Keratinocyte (primary cell): ENCODE measurements at regions not wholly inside any gene's neighbourhood (a gene's known extent, or its start where the extent isn't known, plus 50 kb on each side); places are given as distances from the start of the nearest gene placed in this dataset.
A peak's percentile ranks its signal among the peaks of the same experiment; 100 is the strongest.

Experiments used
- DNase-seq: peaks from one replicate; pipeline ENCODE4 v3.0.0-alpha.2; 2011; ENCODE audit warnings: low read depth, missing footprints, low spot score
- FAIRE-seq: peaks from 2 replicates; lab custom pipeline; 2011; peaks lifted over from hg19 to GRCh38; lab: Jason Lieb, UNC
- H2AFZ ChIP-seq: 2 replicates; pipeline ENCODE4 v1.6.0; 2012; ENCODE audit warnings: low read length, control low read depth, inconsistent platforms; ENCODE audit not compliant: control insufficient read depth
- H3K27ac ChIP-seq: 2 replicates; pipeline ENCODE4 v1.5.1; 2011; ENCODE audit warnings: low read length; ENCODE audit not compliant: control insufficient read depth, insufficient read depth
- H3K27me3 ChIP-seq: 3 replicates; pipeline ENCODE4 v1.6.0; 2011; ENCODE audit warnings: low read length; ENCODE audit not compliant: control insufficient read depth, insufficient read depth; ENCODE audit errors: extremely low read depth
- H3K36me3 ChIP-seq, 2 experiments: 2 replicates in 1 of 2; 3 replicates in 1 of 2; pipeline ENCODE4 v1.5.1; 2011; ENCODE audit warnings: low read length in 2 of 2, mild to moderate bottlenecking in 1 of 2; ENCODE audit not compliant: control insufficient read depth in 2 of 2, insufficient read depth in 2 of 2; ENCODE audit errors: extremely low read depth in 1 of 2
- H3K4me1 ChIP-seq: 3 replicates; pipeline ENCODE4 v1.5.1; 2011; ENCODE audit warnings: low read length; ENCODE audit not compliant: control insufficient read depth, insufficient read depth; ENCODE audit errors: extremely low read depth
- H3K4me2 ChIP-seq: 3 replicates; pipeline ENCODE4 v1.6.0; 2011; ENCODE audit warnings: low read depth, low read length; ENCODE audit not compliant: control insufficient read depth, insufficient read depth; ENCODE audit errors: extremely low read depth
- H3K4me3 ChIP-seq, 3 experiments: fragments of 200-600 bp in 1 of 3; sonication (generic) in 1 of 3; 2 replicates in 2 of 3; 3 replicates in 1 of 3; pipeline ENCODE4 v1.5.1; 2011 to 2016; ENCODE audit warnings: low read length in 3 of 3, mild to moderate bottlenecking in 3 of 3, control low read depth in 2 of 3, inconsistent platforms in 1 of 3, low read depth in 1 of 3, mixed read lengths in 1 of 3, mixed run types in 1 of 3, moderate library complexity in 1 of 3; ENCODE audit not compliant: control insufficient read depth in 2 of 3, insufficient read depth in 2 of 3; ENCODE audit errors: extremely low read depth in 1 of 3
- H3K79me2 ChIP-seq: 2 replicates; pipeline ENCODE4 v1.6.0; 2012; ENCODE audit warnings: low read length; ENCODE audit not compliant: control insufficient read depth, insufficient read depth
- H3K9ac ChIP-seq: 3 replicates; pipeline ENCODE4 v1.6.0; 2011; ENCODE audit warnings: low read length; ENCODE audit not compliant: control insufficient read depth, insufficient read depth; ENCODE audit errors: extremely low read depth
- H3K9me1 ChIP-seq: 3 replicates; pipeline ENCODE4 v1.6.0; 2011; ENCODE audit warnings: low read length; ENCODE audit not compliant: control insufficient read depth, insufficient read depth; ENCODE audit errors: extremely low read depth
- H3K9me3 ChIP-seq: 2 replicates; pipeline ENCODE4 v1.5.1; 2012; ENCODE audit warnings: low read depth, low read length; ENCODE audit not compliant: control insufficient read depth
- H4K20me1 ChIP-seq: 3 replicates; pipeline ENCODE4 v1.6.0; 2011; ENCODE audit warnings: low read length; ENCODE audit not compliant: control insufficient read depth, insufficient read depth; ENCODE audit errors: extremely low read depth
- CTCF ChIP-seq, 3 experiments: IDR thresholded peaks in 1 of 3; conservative IDR thresholded peaks in 1 of 3; optimal IDR thresholded peaks in 1 of 3; 2 replicates in 2 of 3; 3 replicates in 1 of 3; pipeline versions ENCODE3 to v1.5.1; 2011; ENCODE audit warnings: low read length in 3 of 3, mild to moderate bottlenecking in 3 of 3, moderate library complexity in 2 of 3, control low read depth in 1 of 3, inconsistent platforms in 1 of 3; ENCODE audit not compliant: insufficient read depth in 2 of 3; ENCODE audit errors: extremely low read depth in 1 of 3
- EZH2 ChIP-seq: IDR thresholded peaks from one replicate; pipeline ENCODE4 v1.6.1; 2012; ENCODE audit warnings: inconsistent platforms, mild to moderate bottlenecking, low read length, moderate library complexity
- dilution Hi-C: fragments of 300-500 bp; cut with MboI; formaldehyde crosslinking; loops from one replicate; pipeline ENCODE4 v1.7.0; 2020; ENCODE audit warnings: low sequenced_read_pairs; ENCODE audit not compliant: extremely low pct_ligation_motif_present

DNA sequence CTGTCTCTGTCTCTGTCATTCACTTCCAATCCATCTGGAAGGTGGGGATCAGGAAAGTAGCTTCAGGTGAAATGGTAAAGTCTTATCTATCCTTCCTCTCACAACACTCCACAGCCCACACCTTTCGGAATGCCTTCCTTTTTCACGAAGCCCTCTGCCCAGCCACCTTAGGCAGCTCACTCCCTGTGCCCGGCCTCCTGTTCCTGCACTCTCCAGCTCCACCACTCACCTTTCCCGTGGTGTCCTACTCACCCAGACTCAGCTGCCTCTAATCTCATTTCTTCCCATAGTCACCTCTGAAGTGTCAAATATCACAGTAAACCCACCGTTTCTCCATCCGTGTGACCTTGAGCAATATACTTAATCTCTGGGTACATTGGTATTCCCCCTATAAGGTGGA is 100.9 kb upstream of the C7orf33 start:
- Histone ChIP-seq H3K79me2 (no peaks in the 10 kb centered on the region), H3K36me3 (no peaks in the 10 kb centered on the region), H3K27ac (no peak overlapping the region), H4K20me1 (no peaks in the 10 kb centered on the region), H2AFZ (no peak overlapping the region), H3K27me3 (no peaks in the 10 kb centered on the region), H3K4me1 (no peaks in the 10 kb centered on the region), H3K9me1 (no peaks in the 10 kb centered on the region), H3K4me3 (no peak overlapping the region), H3K9ac (no peak overlapping the region), H3K4me2 (no peak overlapping the region), H3K9me3 (peaks cover 5% of the 10 kb centered on the region)
- DNase-seq (no peak), FAIRE-seq (no peak)
- dilution Hi-C loops: no loop called here
- no peak for TF ChIP-seq EZH2
- TF ChIP-seq CTCF (optimal IDR thresholded peaks at IDR 0.05 in 1 of 3, IDR thresholded peaks at IDR 0.05 in 1 of 3, conservative IDR thresholded peaks at IDR 0.05 in 1 of 3; ENCODE audit: extremely low read depth in 1 of 3, insufficient read depth in 2 of 3, low read length in 3 of 3): no peak

DNA sequence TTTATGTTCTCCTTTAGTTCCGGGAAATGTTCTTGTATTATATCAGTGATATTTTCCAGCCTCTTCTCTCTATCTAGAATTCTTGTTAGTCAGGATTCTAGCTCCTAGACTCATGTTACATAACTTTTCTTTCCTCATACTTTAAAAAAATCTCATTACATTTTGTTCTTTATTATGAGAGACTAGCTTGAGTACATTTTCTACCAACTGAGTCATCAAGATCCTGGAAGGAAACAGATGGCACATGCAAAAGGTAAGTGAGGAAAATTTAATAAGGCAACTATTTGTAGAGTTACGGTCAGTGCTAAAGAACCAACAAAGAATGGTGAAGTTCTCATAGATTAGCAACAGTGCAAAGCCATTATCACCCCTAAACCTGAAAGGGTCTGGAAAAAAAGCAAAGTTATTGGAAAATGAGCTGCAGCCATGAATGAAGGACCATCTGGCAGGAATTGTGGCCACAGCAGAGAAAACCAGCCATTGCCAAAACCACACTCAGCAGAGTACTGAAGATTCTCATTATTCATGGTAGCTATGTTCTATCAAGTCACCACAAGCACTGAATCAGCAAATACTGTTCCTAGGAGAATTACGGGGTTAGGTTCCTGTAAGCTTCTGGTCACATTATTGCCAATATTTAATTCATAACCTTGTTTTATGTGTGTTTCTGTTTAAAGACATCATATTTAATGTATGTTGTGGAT is 98.3 kb upstream of the C7orf33 start:
- Histone ChIP-seq H3K9me3 (peaks cover 5% of the 10 kb centered on the region), H3K27ac (no peak overlapping the region), H3K79me2 (no peaks in the 10 kb centered on the region), H3K4me2 (peak overlapping the region; percentile 39), H3K36me3 (no peaks in the 10 kb centered on the region), H3K9ac (no peak overlapping the region), H3K9me1 (no peaks in the 10 kb centered on the region), H2AFZ (peak overlapping the region; percentile 38), H3K27me3 (no peaks in the 10 kb centered on the region), H3K4me1 (no peaks in the 10 kb centered on the region), H3K4me3 (no peak overlapping the region), H4K20me1 (no peaks in the 10 kb centered on the region)
- dilution Hi-C loops: no loop called here
- peak; percentile 9 for DNase-seq
- peak; percentile 85 for FAIRE-seq
- no peak for TF ChIP-seq CTCF (optimal IDR thresholded peaks at IDR 0.05 in 1 of 3, IDR thresholded peaks at IDR 0.05 in 1 of 3, conservative IDR thresholded peaks at IDR 0.05 in 1 of 3; ENCODE audit: extremely low read depth in 1 of 3, insufficient read depth in 2 of 3, low read length in 3 of 3)
- no peak for TF ChIP-seq EZH2
